ENCODE measurements at regions not wholly inside any gene's neighbourhood (a gene's known extent, or its start where the extent isn't known, plus 50 kb on each side); places are given as distances from the start of the nearest gene placed in this dataset.

GRCh38 chrX:1852082-1852481, 237.2 kb downstream of the ASMT start (continued):
- TF ChIP-seq USF1 (IDR thresholded peaks at IDR 0.05; ENCODE audit: borderline replicate concordance, extremely low read length, insufficient read depth, low read depth, low read length): no peak

GRCh38 chrX:1853447-1853846, 238.6 kb downstream of the ASMT start:
- TF ChIP-seq, protein P1, sequence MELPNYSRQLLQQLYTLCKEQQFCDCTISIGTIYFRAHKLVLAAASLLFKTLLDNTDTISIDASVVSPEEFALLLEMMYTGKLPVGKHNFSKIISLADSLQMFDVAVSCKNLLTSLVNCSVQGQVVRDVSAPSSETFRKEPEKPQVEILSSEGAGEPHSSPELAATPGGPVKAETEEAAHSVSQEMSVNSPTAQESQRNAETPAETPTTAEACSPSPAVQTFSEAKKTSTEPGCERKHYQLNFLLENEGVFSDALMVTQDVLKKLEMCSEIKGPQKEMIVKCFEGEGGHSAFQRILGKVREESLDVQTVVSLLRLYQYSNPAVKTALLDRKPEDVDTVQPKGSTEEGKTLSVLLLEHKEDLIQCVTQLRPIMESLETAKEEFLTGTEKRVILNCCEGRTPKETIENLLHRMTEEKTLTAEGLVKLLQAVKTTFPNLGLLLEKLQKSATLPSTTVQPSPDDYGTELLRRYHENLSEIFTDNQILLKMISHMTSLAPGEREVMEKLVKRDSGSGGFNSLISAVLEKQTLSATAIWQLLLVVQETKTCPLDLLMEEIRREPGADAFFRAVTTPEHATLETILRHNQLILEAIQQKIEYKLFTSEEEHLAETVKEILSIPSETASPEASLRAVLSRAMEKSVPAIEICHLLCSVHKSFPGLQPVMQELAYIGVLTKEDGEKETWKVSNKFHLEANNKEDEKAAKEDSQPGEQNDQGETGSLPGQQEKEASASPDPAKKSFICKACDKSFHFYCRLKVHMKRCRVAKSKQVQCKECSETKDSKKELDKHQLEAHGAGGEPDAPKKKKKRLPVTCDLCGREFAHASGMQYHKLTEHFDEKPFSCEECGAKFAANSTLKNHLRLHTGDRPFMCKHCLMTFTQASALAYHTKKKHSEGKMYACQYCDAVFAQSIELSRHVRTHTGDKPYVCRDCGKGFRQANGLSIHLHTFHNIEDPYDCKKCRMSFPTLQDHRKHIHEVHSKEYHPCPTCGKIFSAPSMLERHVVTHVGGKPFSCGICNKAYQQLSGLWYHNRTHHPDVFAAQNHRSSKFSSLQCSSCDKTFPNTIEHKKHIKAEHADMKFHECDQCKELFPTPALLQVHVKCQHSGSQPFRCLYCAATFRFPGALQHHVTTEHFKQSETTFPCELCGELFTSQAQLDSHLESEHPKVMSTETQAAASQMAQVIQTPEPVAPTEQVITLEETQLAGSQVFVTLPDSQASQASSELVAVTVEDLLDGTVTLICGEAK (IDR thresholded peaks at IDR 0.05; ENCODE audit: borderline replicate concordance): no peak
- TF ChIP-seq JUND (IDR thresholded peaks at IDR 0.05; ENCODE audit: low read depth, low read length) (no peak), IRF4 (IDR thresholded peaks at IDR 0.05; ENCODE audit: low read depth, low read length) (no peak), NRF1 (conservative IDR thresholded peaks at IDR 0.05; ENCODE audit: low read depth, low read length) (no peak), RB1 (IDR thresholded peaks at IDR 0.05; ENCODE audit: borderline replicate concordance) (no peak), MTA3 (IDR thresholded peaks at IDR 0.05; ENCODE audit: borderline replicate concordance, low read length) (no peak), RFX5 (IDR thresholded peaks at IDR 0.05; ENCODE audit: low read depth, low read length) (no peak), NBN (IDR thresholded peaks at IDR 0.05) (no peak), CEBPB (IDR thresholded peaks at IDR 0.05; ENCODE audit: borderline replicate concordance in 1 of 2, low read depth in 2 of 2, low read length in 2 of 2) (no peak), EGR1 (IDR thresholded peaks at IDR 0.05; ENCODE audit: borderline replicate concordance in 1 of 2, low read depth in 2 of 2, low read length in 2 of 2) (no peak), SIX5 (IDR thresholded peaks at IDR 0.05; ENCODE audit: low read depth, low read length, severe bottlenecking) (no peak), ZNF274 (IDR thresholded peaks at IDR 0.05; ENCODE audit: insufficient read depth, insufficient read length) (no peak)
- TF ChIP-seq, protein P2, sequence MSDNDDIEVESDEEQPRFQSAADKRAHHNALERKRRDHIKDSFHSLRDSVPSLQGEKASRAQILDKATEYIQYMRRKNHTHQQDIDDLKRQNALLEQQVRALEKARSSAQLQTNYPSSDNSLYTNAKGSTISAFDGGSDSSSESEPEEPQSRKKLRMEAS (IDR thresholded peaks at IDR 0.05; ENCODE audit: low read depth, low read length): no peak
- H3K9ac ChIP-seq (ENCODE audit: control insufficient read depth, insufficient read depth, low read length): no peak overlapping the region
- no peaks in the 10 kb centered on the region; the same call in 2 of the 3 replicates for H3K9me3 ChIP-seq (replicated peaks; ENCODE audit: control insufficient read depth, insufficient read depth, low read length)
- no peak overlapping the region for H2AFZ ChIP-seq (ENCODE audit: control insufficient read depth, low read depth, low read length)
- H3K4me2 ChIP-seq (ENCODE audit: control insufficient read depth, insufficient read depth): no peak overlapping the region
- intact Hi-C loops (cut with micrococcal nuclease; ENCODE audit: unreplicated experiment) (no loop called here), in situ Hi-C loops (cut with MboI) (no loop called here)
- 24% methylated on average over 3 of the region's 3 CpGs for WGBS (ENCODE audit: insufficient coverage, insufficient replicate concordance, low lambda C conversion rate, missing lambda C conversion rate)
- H3K27me3 ChIP-seq (replicated peaks in 1 of 2; ENCODE audit: control insufficient read depth in 2 of 2, insufficient read depth in 2 of 2, low read length in 1 of 2): no peaks in the 10 kb centered on the region
- no peaks in the 10 kb centered on the region for H3K4me1 ChIP-seq (ENCODE audit: control insufficient read depth, insufficient read depth, low read length)
- BruUV-seq (replicated peaks): no TSS peak
- ChIA-PET POLR2A (no interaction called here), SMC1A (ENCODE audit: uncharacterized antibody, unreplicated experiment) (no interaction called here), RAD21 (ENCODE audit: unreplicated experiment) (no interaction called here), CTCF (no interaction called here)
- H3K4me3 ChIP-seq: no peak overlapping the region
- H3K27ac ChIP-seq (ENCODE audit: control insufficient read depth, insufficient read depth): no peak overlapping the region
- ATAC-seq (no peak), DNase-seq (ENCODE audit: low read depth, low spot score) (no peak), FAIRE-seq (no peak)
- H3K36me3 ChIP-seq (ENCODE audit: control insufficient read depth in 2 of 2, insufficient read depth in 2 of 2, low read length in 1 of 2): no peaks in the 10 kb centered on the region
- H3K79me2 ChIP-seq (ENCODE audit: control insufficient read depth, insufficient read depth, low read length): no peaks in the 10 kb centered on the region
- H4K20me1 ChIP-seq (ENCODE audit: control insufficient read depth, insufficient read depth): no peaks in the 10 kb centered on the region
